ENCODE measurements at regions not wholly inside any gene's neighbourhood (a gene's known extent, or its start where the extent isn't known, plus 50 kb on each side); places are given as distances from the start of the nearest gene placed in this dataset.

DNA sequence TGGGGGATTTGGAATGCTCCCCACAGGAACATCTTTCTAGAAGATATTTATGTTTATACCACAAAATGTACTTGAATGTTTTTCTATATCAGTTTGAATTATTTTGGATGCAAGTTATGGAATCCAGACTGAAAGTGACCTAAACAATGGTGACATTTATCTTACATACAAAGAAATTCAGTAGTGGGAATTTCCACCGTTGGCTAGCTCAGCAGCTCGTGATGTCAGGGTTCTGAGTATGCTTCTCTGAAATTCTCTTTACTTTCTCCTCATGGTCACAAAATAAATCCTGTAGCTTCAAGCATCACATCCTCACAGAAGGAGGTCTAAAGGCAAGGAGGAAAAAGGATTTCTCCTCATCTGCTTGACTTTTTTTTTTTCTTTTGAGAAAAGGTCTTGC lies 105.3 kb downstream of the AKAIN1 start:
- no peak for DNase-seq

- no peak for DNase-seq
These were observed 121.8 kb downstream of the AKAIN1 start for GRCh38 chr18:5075297-5075696.

DNA sequence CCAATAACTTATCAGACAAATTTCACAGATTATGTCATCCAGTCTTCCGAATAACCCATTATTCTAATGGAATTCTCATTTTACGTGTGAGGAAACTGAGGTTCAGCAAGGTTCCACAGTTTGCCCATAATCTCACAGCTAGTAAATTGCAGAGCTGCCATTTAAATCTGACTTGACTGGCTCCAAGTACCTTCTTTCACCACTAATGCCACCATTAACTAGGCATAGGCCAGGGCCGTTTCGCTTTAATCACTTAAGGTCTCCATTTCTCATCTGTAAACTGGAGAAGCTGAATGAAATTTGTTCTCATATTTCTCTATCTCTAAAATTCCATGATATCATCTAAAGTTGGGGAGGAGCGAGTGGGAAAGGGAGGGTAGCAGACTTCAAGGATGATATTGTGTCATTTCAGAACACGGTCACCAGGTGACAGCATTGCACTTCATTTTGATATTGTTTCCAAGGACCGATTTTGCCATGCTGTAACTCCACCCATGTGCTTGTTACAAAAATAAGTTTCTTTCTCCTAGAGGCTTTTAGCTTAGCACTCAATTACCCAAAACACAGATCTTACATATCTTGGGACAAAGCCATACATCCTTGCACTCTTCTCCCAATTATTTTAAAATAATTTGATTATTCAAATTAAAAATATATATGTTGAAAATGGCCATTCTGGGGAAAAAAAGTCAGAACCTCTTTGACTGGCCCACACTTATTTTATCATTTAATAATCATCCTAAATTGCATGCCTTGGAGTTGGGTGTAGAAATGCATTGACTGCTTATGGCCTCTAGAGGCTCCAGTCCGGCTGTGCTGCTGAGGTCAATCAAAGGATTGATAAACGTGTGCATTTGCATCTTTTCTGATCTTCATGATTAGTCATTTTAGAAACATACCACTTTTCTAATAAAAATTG lies 123.8 kb downstream of the AKAIN1 start:
- DNase-seq, result no peak

DNA sequence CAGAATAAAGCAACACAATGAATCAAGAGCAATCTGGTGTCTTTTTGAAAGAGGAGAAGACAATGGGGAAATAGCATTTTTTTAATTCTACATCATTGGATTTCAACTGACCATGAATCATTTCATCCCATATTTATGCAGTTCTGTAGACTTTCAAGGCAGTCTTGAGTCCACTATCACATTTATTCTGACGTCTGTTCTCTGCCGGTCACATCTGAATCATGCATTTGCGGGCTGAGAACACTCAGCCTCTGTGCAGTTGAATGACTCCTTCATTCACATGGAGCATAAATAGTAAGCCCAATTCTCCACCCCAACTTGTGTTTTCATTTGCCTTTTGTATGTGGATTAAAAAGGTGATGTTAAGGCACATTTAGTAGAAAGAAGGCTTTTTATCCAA lies 128.2 kb downstream of the AKAIN1 start:
- no peak for DNase-seq

DNA sequence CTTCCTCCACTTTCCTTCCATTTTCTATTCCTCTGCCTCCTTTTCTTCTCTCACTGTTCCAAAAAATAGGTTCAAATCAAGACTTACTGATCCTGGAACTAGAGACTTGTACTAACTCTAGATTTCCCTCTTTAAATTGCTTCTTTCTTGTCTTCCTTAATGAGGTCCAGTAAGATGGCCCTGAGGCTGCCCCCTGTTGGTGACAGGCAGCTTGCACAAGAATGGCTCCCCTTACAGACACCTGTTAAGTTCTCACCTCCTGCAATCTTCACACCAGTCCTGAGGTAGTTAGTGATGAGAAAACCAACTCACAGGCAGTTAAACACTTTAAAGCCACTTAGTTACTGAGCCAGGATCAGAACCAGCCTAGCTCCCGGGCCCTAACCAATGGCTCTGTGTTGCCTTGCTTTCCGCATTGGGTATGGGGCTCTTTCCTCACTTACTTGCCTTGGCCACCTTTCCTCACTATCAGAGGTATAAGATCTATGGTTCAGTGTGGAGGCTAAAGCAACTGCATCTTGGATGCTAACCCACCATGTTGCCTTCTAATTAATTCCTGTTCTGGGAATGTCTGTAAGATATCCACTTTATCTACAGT lies 130.6 kb downstream of the AKAIN1 start:
- no peak for DNase-seq

DNA sequence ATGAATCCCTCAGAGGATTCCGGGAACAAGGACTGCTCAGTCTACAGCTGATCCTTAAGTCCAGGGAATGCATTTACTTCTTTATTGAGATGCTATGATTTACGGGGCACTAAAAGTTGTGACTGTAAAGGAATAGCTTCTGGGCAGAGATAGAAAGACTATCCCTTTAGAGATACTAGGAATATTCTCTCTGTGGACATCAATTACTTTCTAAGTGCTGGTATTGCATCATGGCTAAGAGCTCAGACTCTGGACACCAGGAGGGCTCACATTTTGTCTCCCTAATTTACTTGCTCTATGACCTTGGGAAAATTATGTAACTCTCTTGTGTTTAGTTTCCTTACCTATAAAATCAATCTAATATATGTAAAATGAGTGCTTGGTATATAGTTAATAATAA lies 131.4 kb downstream of the AKAIN1 start:
- no peak for DNase-seq

DNA sequence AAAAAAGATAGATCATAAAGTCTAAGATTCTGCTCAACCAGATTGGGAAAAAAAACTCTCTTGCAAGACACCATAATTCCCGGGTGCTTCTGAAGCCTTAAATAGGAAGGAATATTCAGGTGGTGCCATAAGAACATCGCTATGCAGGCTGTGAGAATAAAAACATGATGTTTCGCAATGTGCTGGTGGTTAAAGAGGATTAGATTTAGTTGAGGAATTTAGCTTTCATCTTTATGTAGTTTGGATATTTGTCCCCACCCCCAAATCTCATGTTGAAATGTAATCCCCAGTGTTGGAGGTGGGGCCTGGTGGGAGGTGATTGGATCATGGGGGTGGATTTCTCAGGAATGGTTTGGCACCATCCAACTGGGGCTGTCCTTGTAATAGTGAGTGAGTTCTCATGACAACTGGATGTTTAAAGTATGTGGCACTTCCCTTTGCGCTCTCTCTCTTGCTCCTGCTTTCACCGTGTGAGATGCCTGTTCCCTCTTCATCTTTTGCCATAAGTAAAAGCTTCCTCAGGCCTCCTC lies 132.2 kb downstream of the AKAIN1 start:
- no peak for DNase-seq

DNA sequence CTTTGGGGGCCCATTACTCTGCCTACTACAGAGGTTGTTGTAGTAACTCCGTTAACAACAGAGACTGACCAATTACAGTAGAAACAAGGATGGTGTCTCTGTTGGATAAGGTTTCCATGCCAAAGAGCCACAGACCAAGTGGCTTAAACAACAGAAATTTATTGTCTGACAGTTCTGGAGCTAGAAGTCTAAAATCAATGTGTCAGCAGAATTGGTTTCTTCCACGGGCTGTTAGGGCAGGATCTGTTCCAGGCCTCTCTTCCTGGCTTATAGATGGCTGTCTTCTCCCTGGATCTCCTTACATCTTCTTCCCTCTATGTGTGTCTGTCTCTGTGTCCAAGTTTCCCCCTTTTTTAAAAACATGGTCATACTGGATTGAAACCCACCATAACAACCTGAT lies 135.3 kb downstream of the AKAIN1 start:
- DNase-seq, result no peak

GRCh38 chr18:5060543-5060942 lies 136.5 kb downstream of the AKAIN1 start:
- no peak for DNase-seq

DNA sequence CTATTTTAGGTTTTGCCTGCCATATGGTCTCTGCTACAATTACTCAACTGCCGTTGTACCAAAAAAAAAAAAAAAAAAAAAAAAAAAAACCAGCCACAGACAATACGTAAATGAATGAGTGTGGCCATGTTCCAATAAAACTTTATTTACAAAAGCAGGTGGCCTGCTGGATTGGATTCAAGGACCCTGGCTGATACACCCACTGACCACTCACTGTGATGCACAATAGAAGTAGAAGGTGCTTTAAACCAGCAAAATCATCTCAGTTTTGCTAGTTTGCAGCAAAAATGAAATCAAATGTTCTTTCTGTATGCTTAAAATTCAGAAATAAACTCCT lies 137.4 kb downstream of the AKAIN1 start:
- no peak for DNase-seq

GRCh38 chr18:5058768-5059695 lies 138.0 kb downstream of the AKAIN1 start:
- DNase-seq, result peak in 2 of 4 experiments; percentile 2 to 19

- DNase-seq, result peak in 3 of 4 experiments; percentile 5 to 18 (median 8)
These were observed 139.4 kb downstream of the AKAIN1 start for GRCh38 chr18:5057386-5058348.

DNA sequence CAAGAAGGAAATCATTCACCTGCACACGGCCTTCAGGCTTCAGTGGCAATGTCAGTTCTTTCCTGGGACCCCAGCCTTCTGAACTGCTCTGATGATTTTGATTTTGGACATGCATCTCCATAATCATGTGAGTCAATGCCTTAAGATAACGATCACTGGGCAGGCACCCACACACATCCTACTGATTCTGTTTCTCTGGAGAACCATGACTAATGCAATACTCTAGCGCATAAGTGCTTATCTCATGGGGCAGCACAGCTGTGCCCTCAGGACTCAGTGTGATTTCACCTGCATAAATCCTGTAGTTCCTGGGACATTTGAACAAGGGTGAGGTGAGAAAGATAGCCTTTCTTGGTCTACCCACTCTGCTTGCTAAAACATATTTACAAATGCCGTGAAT lies 144.6 kb downstream of the AKAIN1 start:
- no peak for DNase-seq

DNA sequence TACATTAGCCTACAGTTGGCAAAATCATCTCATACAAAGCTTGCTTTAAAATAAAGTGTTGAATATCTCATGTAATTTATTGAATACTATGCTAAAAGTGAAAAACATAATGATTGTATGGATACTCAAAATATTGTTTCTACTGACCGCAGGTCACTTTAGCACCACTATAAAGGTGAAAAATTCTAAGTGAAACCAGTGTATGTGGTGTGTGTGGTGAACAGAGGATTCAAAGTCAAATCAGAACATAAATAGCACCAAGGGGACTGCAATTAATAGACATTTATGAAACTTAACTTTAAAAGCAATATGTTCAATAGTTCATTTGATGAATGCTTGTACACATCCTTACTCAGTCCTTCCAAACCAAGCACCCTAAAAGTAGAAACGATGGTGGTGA lies 145.8 kb downstream of the AKAIN1 start:
- no peak for DNase-seq

GRCh38 chr18:5049124-5049523 lies 147.9 kb downstream of the AKAIN1 start:
- no peak for DNase-seq

DNA sequence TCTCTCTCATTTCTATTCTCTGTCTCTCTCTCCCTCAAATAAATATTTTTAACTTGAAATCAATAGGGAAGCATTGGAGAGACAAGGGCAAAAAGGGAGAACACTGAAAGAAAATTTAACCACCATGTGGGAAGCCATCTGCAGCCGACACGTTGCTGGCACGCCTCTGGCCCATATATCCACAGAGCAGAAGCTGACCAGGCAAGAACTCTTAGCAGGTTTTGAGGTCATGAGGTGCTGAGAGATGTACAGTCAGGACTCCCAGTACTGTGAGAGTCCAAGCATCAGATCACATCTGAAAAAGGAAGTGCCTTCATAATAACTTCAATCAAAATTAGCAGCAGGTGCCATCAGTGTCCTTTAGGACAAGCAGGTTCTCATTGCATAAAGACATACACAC lies 156.6 kb downstream of the AKAIN1 start:
- no peak for DNase-seq

- no peak for DNase-seq
These were observed 160.5 kb downstream of the AKAIN1 start for GRCh38 chr18:5036523-5036922.

- DNase-seq, result no peak
These were observed 165.8 kb downstream of the AKAIN1 start for GRCh38 chr18:5031216-5031615.

- no peak for DNase-seq
These were observed 166.4 kb downstream of the AKAIN1 start for GRCh38 chr18:5030636-5031035.

DNA sequence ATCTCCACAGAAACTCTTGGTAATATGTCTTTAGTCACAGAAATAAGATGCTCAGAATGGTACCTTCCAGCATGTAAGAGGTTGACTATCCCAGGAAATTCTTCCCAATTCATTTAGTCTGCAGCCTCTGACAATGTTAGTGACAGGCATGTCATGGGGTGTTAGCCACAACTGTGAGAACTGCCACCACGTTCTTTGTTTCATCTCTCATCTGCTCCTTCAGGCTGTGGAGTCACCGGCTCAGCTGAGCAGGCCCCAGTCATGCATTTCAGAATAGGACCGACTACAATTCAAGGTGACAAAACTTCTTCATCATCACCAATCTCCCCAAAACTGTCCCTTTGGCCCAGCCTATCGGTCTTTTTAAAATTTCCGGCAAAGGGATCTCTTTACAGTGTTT lies 167.5 kb downstream of the AKAIN1 start:
- DNase-seq, result no peak

DNA sequence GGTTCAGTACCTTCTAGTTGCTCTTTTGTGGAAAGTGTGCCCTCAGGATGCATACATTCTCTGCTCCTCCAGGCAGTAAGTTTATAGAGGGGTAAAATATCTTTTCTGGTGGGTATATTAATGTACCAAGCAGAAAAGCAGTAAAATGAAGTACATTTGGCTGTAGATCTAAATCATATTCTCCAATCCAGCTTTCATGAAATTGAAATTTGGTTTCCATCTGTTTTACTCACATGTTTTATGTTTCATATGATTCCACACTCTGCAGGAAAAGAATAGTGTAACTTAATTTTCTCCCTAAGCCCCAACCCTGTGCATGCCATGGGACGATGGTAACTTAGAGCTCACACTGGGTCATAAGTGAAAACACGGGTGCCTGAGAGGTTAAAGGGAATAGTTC lies 172.3 kb downstream of the AKAIN1 start:
- no peak for DNase-seq

- DNase-seq, result no peak
These were observed 175.5 kb downstream of the AKAIN1 start for GRCh38 chr18:5021558-5021957.

Measured in activated naive CD4-positive, alpha-beta T cell (primary cell).